GM12864 (cell line): ENCODE measurements at regions not wholly inside any gene's neighbourhood (a gene's known extent, or its start where the extent isn't known, plus 50 kb on each side); places are given as distances from the start of the nearest gene placed in this dataset.

Source experiments
- DNase-seq: peaks from one replicate; pipeline ENCODE4 v3.0.0-alpha.2; 2011; ENCODE audit warnings: low read depth
- H3K4me3 ChIP-seq: 2 replicates; pipeline ENCODE4 v1.5.1; 2011; ENCODE audit warnings: mild to moderate bottlenecking, low read depth, low read length, control low read depth
- TF ChIP-seq, protein P1 (sequence below): IDR thresholded peaks from 2 replicates; pipeline ENCODE4 v1.5.1; 2011; ENCODE audit warnings: low read depth, mild to moderate bottlenecking, moderate library complexity, low read length, control low read depth, inconsistent platforms; ENCODE audit errors: missing control alignments

DNA sequence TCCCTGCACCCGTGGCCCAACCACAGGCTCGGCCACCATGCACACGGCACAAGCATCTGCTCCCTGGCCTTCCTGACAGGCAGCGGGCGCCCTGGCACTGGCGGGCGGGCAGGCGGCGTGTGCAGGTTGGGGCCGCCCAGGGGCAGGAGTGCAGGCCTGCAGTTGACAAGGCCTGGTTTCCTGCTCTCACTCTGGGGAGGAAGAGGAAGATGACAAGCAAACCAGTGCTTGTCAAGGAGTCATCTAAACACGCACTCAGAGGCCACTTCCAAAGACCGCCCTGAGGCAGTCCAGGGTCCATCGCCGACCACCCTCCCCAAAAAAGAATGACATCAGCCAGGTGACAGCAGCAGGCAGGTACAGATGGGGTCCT, 65.3 kb upstream of the LINC01488 start:
- no peak for DNase-seq
- no peak overlapping the region for H3K4me3 ChIP-seq
- TF ChIP-seq, protein P1, sequence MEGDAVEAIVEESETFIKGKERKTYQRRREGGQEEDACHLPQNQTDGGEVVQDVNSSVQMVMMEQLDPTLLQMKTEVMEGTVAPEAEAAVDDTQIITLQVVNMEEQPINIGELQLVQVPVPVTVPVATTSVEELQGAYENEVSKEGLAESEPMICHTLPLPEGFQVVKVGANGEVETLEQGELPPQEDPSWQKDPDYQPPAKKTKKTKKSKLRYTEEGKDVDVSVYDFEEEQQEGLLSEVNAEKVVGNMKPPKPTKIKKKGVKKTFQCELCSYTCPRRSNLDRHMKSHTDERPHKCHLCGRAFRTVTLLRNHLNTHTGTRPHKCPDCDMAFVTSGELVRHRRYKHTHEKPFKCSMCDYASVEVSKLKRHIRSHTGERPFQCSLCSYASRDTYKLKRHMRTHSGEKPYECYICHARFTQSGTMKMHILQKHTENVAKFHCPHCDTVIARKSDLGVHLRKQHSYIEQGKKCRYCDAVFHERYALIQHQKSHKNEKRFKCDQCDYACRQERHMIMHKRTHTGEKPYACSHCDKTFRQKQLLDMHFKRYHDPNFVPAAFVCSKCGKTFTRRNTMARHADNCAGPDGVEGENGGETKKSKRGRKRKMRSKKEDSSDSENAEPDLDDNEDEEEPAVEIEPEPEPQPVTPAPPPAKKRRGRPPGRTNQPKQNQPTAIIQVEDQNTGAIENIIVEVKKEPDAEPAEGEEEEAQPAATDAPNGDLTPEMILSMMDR = no peak

DNA sequence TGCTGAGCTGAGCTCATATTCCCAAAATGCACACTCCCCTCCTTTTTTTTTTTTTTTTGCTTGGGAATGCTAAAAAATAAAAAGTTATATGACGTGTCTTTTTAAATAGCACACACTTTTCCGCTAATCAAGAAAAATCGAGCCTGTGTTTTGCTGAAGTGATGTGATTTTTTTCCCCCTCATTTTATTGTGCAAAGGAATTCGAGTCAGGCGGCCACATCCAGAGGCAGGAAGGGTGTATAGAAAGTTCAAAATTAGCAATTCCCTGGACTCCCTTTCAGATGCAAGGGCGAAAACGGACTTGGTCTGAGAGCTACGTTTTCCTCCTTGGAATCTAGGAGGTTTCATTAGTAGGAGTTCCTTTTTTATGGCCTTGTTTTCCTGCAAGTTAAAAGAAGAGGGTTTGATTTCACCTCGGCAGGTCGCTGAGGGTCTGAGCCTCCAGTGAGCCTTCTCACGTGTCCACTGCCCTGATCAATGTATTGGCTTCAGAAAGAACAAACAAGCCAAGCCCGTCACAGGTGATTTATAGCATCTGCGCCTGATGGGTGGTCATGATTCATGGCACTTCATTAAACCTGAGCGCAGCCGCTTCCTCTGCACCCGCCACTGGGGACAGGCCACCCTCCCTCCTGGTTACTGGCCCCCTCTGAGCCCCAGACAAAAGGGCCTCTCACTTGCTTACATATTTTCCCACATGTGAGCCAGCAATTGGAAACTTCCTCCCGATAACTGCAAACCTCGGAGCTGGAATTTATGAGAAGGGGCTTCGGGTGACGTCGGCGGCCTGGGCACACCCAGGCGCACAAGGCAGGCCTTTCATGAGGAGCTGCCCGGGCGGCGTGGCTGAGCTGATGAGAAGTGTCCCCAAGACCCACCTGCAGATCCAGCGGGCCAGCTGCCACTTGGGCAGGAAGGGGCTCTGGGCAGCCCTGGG, 64.4 kb upstream of the LINC01488 start:
- H3K4me3 ChIP-seq = no peak overlapping the region
- no peak for DNase-seq
- TF ChIP-seq, protein P1 = no peak

GRCh38 chr11:69417699-69418085, 63.8 kb upstream of the LINC01488 start:
- TF ChIP-seq, protein P1 = no peak
- DNase-seq = no peak
- H3K4me3 ChIP-seq = no peak overlapping the region

GRCh38 chr11:69418576-69419296, 62.7 kb upstream of the LINC01488 start:
- DNase-seq = no peak
- TF ChIP-seq, protein P1 = no peak
- H3K4me3 ChIP-seq = no peak overlapping the region

- DNase-seq = no peak
- no peak overlapping the region for H3K4me3 ChIP-seq
- TF ChIP-seq, protein P1 = no peak
These were observed 61.6 kb upstream of the LINC01488 start for GRCh38 chr11:69419662-69420395.

DNA sequence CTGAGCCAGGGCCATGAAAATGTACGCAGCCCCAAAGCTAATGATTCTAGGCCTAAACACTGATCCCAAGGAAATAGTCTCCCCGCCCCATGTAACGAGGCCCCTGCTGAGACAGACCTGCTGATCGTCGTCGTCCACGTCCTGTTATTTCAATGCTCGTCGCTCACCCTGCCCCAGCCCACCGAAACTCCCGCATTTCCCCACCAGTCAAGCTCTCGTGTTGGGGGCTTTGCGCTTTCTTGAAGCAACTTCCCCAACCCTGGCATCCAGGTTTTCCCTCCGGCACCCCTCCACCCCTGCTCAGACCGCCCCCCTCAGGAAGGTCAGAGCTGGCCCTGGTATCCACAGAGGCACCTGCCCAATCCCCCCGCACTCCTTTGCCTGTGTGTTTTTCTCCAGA, 58.8 kb upstream of the LINC01488 start:
- H3K4me3 ChIP-seq = no peak overlapping the region
- DNase-seq = no peak
- TF ChIP-seq, protein P1 = no peak
